ENCODE measurements at regions not wholly inside any gene's neighbourhood (a gene's known extent, or its start where the extent isn't known, plus 50 kb on each side); places are given as distances from the start of the nearest gene placed in this dataset.
"Not testable (repeated sequence)": the region's sequence is repeated elsewhere in the genome, so short reads cannot be mapped to it uniquely, and the experiment has no call there.

GRCh38 chr4:130025701-130026100 is 929.7 kb downstream of the C4orf33 start:
- ATAC-seq (no peak), DNase-seq (no peak)
- TF ChIP-seq, protein P1, sequence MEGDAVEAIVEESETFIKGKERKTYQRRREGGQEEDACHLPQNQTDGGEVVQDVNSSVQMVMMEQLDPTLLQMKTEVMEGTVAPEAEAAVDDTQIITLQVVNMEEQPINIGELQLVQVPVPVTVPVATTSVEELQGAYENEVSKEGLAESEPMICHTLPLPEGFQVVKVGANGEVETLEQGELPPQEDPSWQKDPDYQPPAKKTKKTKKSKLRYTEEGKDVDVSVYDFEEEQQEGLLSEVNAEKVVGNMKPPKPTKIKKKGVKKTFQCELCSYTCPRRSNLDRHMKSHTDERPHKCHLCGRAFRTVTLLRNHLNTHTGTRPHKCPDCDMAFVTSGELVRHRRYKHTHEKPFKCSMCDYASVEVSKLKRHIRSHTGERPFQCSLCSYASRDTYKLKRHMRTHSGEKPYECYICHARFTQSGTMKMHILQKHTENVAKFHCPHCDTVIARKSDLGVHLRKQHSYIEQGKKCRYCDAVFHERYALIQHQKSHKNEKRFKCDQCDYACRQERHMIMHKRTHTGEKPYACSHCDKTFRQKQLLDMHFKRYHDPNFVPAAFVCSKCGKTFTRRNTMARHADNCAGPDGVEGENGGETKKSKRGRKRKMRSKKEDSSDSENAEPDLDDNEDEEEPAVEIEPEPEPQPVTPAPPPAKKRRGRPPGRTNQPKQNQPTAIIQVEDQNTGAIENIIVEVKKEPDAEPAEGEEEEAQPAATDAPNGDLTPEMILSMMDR (IDR thresholded peaks at IDR 0.05), result no peak
- Histone ChIP-seq H3K27me3 (ENCODE audit: low read depth) (no peaks in the 10 kb centered on the region), H3K4me3 (no peak overlapping the region), H3K27ac (no peak overlapping the region), H3K36me3 (no peaks in the 10 kb centered on the region), H3K4me1 (no peaks in the 10 kb centered on the region), H3K9me3 (no peaks in the 10 kb centered on the region)
- intact Hi-C loops (cut with DNase I), result no loop called here

- TF ChIP-seq, protein P1 (IDR thresholded peaks at IDR 0.05), result no peak
- Histone ChIP-seq H3K4me1 (no peaks in the 10 kb centered on the region), H3K4me3 (no peak overlapping the region), H3K36me3 (no peaks in the 10 kb centered on the region), H3K27ac (no peak overlapping the region), H3K27me3 (ENCODE audit: low read depth) (no peaks in the 10 kb centered on the region), H3K9me3 (no peaks in the 10 kb centered on the region)
- DNase-seq, result no peak
- ATAC-seq, result no peak
- intact Hi-C loops (cut with DNase I), result no loop called here
Observed at GRCh38 chr4:130026185-130026584, 930.2 kb downstream of the C4orf33 start.

GRCh38 chr4:130027973-130028372 is 932.0 kb downstream of the C4orf33 start:
- no peak overlapping the region for H3K4me3 ChIP-seq
- no peaks in the 10 kb centered on the region for H3K4me1 ChIP-seq
- intact Hi-C loops (cut with DNase I), result no loop called here
- H3K27me3 ChIP-seq (ENCODE audit: low read depth), result no peaks in the 10 kb centered on the region
- no peaks in the 10 kb centered on the region for H3K36me3 ChIP-seq
- TF ChIP-seq, protein P1 (IDR thresholded peaks at IDR 0.05), result no peak
- H3K9me3 ChIP-seq, result no peaks in the 10 kb centered on the region
- no peak overlapping the region for H3K27ac ChIP-seq
- no peak for ATAC-seq
- DNase-seq, result no peak

DNA sequence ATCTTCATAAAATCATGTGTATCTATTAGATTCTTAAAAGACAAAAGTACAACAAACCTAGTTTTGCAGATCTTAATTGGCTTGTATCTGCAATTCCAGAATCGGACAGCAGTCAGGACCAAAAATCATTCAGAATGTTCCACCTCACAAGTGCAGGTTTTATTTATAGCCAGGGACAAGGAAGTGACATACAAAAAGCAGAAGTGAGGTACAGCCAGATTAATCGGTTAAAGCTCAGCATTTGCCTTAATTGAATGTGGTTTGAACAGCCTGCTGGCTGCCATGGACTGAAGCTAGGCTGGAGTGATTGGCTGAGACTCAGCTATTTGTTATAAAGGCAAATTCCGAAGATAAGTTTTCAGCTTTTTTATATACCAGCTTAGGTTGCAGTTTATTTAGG is 932.6 kb downstream of the C4orf33 start:
- Histone ChIP-seq H3K27ac (no peak overlapping the region), H3K4me1 (no peaks in the 10 kb centered on the region), H3K9me3 (no peaks in the 10 kb centered on the region), H3K4me3 (no peak overlapping the region), H3K36me3 (no peaks in the 10 kb centered on the region), H3K27me3 (ENCODE audit: low read depth) (no peaks in the 10 kb centered on the region)
- ATAC-seq, result no peak
- DNase-seq, result no peak
- TF ChIP-seq, protein P1 (IDR thresholded peaks at IDR 0.05), result no peak
- intact Hi-C loops (cut with DNase I), result no loop called here

- Histone ChIP-seq H3K36me3 (no peaks in the 10 kb centered on the region), H3K4me3 (no peak overlapping the region), H3K4me1 (no peaks in the 10 kb centered on the region), H3K9me3 (no peaks in the 10 kb centered on the region), H3K27ac (no peak overlapping the region), H3K27me3 (ENCODE audit: low read depth) (no peaks in the 10 kb centered on the region)
- ATAC-seq (no peak), DNase-seq (no peak)
- TF ChIP-seq, protein P1 (IDR thresholded peaks at IDR 0.05), result no peak
- intact Hi-C loops (cut with DNase I), result no loop called here
Observed at GRCh38 chr4:130029442-130029841, 933.5 kb downstream of the C4orf33 start.

- H3K36me3 ChIP-seq, result no peaks in the 10 kb centered on the region
- DNase-seq, result no peak
- intact Hi-C loops (cut with DNase I), result no loop called here
- H3K27ac ChIP-seq, result no peak overlapping the region
- no peaks in the 10 kb centered on the region for H3K27me3 ChIP-seq (ENCODE audit: low read depth)
- H3K4me1 ChIP-seq, result no peaks in the 10 kb centered on the region
- TF ChIP-seq, protein P1 (IDR thresholded peaks at IDR 0.05), result no peak
- no peak overlapping the region for H3K4me3 ChIP-seq
- H3K9me3 ChIP-seq, result no peaks in the 10 kb centered on the region
- ATAC-seq, result no peak
Observed at GRCh38 chr4:130031858-130032257, 935.9 kb downstream of the C4orf33 start.

DNA sequence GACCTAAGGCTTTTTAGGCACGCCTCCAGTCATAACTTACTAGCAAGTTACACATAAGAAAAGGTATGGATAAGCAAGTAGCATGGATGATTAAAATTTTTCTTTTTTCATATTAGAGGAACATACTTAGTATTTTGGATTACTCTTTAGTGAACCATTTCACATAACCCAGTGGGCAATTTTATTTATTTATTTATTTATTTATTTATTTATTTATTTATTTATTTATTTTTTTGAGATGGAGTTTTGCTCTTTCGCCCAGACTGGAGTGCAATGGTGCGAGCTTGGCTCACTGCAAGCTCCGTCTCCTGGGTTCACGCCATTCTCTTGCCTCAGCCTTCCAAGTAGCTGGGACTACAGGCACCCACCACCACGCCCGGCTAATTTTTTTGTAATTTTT is 937.7 kb downstream of the C4orf33 start:
- H3K27ac ChIP-seq; H3K4me3 ChIP-seq; DNase-seq; H3K4me1 ChIP-seq; intact Hi-C loops (cut with DNase I); H3K9me3 ChIP-seq; ATAC-seq; H3K36me3 ChIP-seq; H3K27me3 ChIP-seq (ENCODE audit: low read depth): not testable (repeated sequence)

All from lower lobe of right lung (tissue), 2 donors.